NCI-H226 (cell line): ENCODE measurements at regions not wholly inside any gene's neighbourhood (a gene's known extent, or its start where the extent isn't known, plus 50 kb on each side); places are given as distances from the start of the nearest gene placed in this dataset.
"Not testable (repeated sequence)": the region's sequence is repeated elsewhere in the genome, so short reads cannot be mapped to it uniquely, and the experiment has no call there.

Source experiments
- DNase-seq: peaks from one replicate; pipeline ENCODE4 v3.0.0-alpha.2; 2015

GRCh38 chr9:108441726-108442125, 414.1 kb downstream of the ACTL7B start:
- DNase-seq, result no peak

GRCh38 chr9:108441251-108441650, 414.5 kb downstream of the ACTL7B start:
- DNase-seq, result no peak

GRCh38 chr9:108439947-108440346, 415.8 kb downstream of the ACTL7B start:
- peak; percentile 86 for DNase-seq

- no peak for DNase-seq
These were observed 418.1 kb downstream of the ACTL7B start for GRCh38 chr9:108437656-108438055.

GRCh38 chr9:108436448-108436847, 419.3 kb downstream of the ACTL7B start:
- DNase-seq, result no peak

- no peak for DNase-seq
These were observed 421.3 kb downstream of the ACTL7B start for GRCh38 chr9:108434502-108434901.

- DNase-seq, result no peak
These were observed 421.8 kb downstream of the ACTL7B start for GRCh38 chr9:108434036-108434435.

- no peak for DNase-seq
These were observed 425.1 kb downstream of the ACTL7B start for GRCh38 chr9:108430655-108431054.

- DNase-seq, result no peak
These were observed 428.0 kb downstream of the ACTL7B start for GRCh38 chr9:108427751-108428150.

- not testable (repeated sequence) for DNase-seq
These were observed 429.3 kb downstream of the ACTL7B start for GRCh38 chr9:108426421-108426940.

GRCh38 chr9:108423433-108423832, 432.4 kb downstream of the ACTL7B start:
- DNase-seq, result no peak

- DNase-seq, result no peak
These were observed 436.4 kb downstream of the ACTL7B start for GRCh38 chr9:108419379-108419778.

GRCh38 chr9:108417726-108418125, 438.1 kb downstream of the ACTL7B start:
- no peak for DNase-seq

- DNase-seq, result no peak
These were observed 438.5 kb downstream of the ACTL7B start for GRCh38 chr9:108417312-108417711.

GRCh38 chr9:108416324-108416723, 439.5 kb downstream of the ACTL7B start:
- no peak for DNase-seq

- DNase-seq, result no peak
These were observed 442.0 kb downstream of the ACTL7B start for GRCh38 chr9:108413809-108414208.

GRCh38 chr9:108412755-108413154, 443.0 kb downstream of the ACTL7B start:
- DNase-seq, result peak; percentile 25

- DNase-seq, result no peak
These were observed 444.2 kb downstream of the ACTL7B start for GRCh38 chr9:108411632-108412031.

GRCh38 chr9:108410161-108410560, 445.6 kb downstream of the ACTL7B start:
- no peak for DNase-seq

GRCh38 chr9:108400297-108400696, 455.5 kb downstream of the ACTL7B start:
- DNase-seq, result peak; percentile 39

- DNase-seq, result no peak
These were observed 455.9 kb downstream of the ACTL7B start for GRCh38 chr9:108399851-108400250.

GRCh38 chr9:108397286-108397685, 458.5 kb downstream of the ACTL7B start:
- no peak for DNase-seq

- DNase-seq, result no peak
These were observed 459.2 kb downstream of the ACTL7B start for GRCh38 chr9:108396611-108397010.

- DNase-seq, result no peak
These were observed 459.6 kb downstream of the ACTL7B start for GRCh38 chr9:108396193-108396592.

- no peak for DNase-seq
These were observed 460.4 kb downstream of the ACTL7B start for GRCh38 chr9:108395421-108395820.

- DNase-seq, result no peak
These were observed 461.1 kb downstream of the ACTL7B start for GRCh38 chr9:108394726-108395125.
